Breast epithelium (tissue), 4 donors: ENCODE measurements at regions not wholly inside any gene's neighbourhood (a gene's known extent, or its start where the extent isn't known, plus 50 kb on each side); places are given as distances from the start of the nearest gene placed in this dataset.

Source experiments
- DNase-seq, 2 donors: peaks; one replicate each; pipeline ENCODE4 v3.0.0-alpha.2; 2019; ENCODE audit warnings: low spot score in 2 of 2
- H3K27ac ChIP-seq, 2 donors: fragments of 200-600 bp; sonication (generic) in 1 of 2; one replicate each; pipeline ENCODE4 v1.5.1; 2016 to 2019; ENCODE audit warnings: mild to moderate bottlenecking in 1 of 2
- H3K27me3 ChIP-seq, 2 donors: fragments of 200-600 bp; sonication (generic) in 1 of 2; one replicate each; pipeline versions ENCODE4 v1.5.1 to v1.6.0; 2017 to 2019; ENCODE audit warnings: control low read depth in 1 of 2, mild to moderate bottlenecking in 1 of 2
- H3K36me3 ChIP-seq: fragments of 200-600 bp; one replicate; pipeline ENCODE4 v1.5.1; 2019
- H3K4me1 ChIP-seq, 2 donors: fragments of 200-600 bp; sonication (generic); one replicate each; pipeline ENCODE4 v1.5.1; 2016 to 2019; ENCODE audit warnings: control low read depth in 1 of 2
- H3K4me3 ChIP-seq, 3 donors: fragments of 200-600 bp; sonication (generic); 1 replicate in 2 of 3; 2 replicates in 1 of 3; pipeline ENCODE4 v1.5.1; 2016 to 2019; ENCODE audit warnings: mild to moderate bottlenecking in 3 of 3, moderate library complexity in 2 of 3
- H3K9me3 ChIP-seq, 2 donors: fragments of 200-600 bp; sonication (generic) in 1 of 2; one replicate each; pipeline ENCODE4 v1.5.1; 2016 to 2019; ENCODE audit warnings: control low read depth in 1 of 2
- CTCF ChIP-seq, 3 donors: fragments of 450-650 bp; IDR thresholded peaks; one replicate each; pipeline ENCODE4 v1.5.1; 2016 to 2017; ENCODE audit warnings: antibody characterized with exemption in 3 of 3, mild to moderate bottlenecking in 3 of 3, moderate library complexity in 3 of 3
- POLR2A ChIP-seq: fragments of 450-650 bp; IDR thresholded peaks from one replicate; pipeline ENCODE4 v1.6.1; 2016; ENCODE audit warnings: antibody characterized with exemption, mild to moderate bottlenecking, moderate library complexity
- POLR2AphosphoS5 ChIP-seq, 3 donors: sonication (generic); formaldehyde crosslinking; IDR thresholded peaks; one replicate each; pipeline ENCODE4 v1.6.1; 2017; ENCODE audit warnings: antibody characterized with exemption in 3 of 3
- intact Hi-C: fragments of 100-400 bp; cut with DNase I; formaldehyde crosslinking; loops from one replicate; pipeline ENCODE4 v1.15.1; 2023; ENCODE audit warnings: low total_unique reads

DNA sequence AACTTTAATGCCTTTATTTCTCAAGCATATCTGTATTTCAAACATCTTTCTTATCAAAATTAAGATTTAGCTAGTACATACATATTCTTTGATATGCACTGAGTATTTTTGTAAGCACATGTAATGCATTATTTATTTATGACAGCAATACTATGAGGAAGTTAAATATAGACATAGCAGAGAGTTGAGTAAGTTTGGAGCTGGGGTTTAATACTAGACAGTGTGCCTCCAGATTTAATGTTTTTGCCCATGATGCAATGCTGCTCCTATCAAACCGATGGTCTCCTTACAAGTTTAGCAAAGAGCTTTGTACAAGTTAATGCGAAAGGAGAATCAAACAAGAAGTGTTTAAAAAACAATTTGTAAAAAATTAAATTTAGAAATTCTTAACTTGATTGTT is 826.6 kb upstream of the MGAT4C start:
- H3K4me3 ChIP-seq: no peak overlapping the region
- H3K27ac ChIP-seq: no peak overlapping the region
- intact Hi-C loops: no loop called here
- H3K9me3 ChIP-seq: no peaks in the 10 kb centered on the region
- no peak for DNase-seq
- no peaks in the 10 kb centered on the region for H3K4me1 ChIP-seq
- TF ChIP-seq CTCF (IDR thresholded peaks at IDR 0.05): no peak
- no peak for TF ChIP-seq POLR2AphosphoS5 (IDR thresholded peaks at IDR 0.05)
- TF ChIP-seq POLR2A: no peak
- no peaks in the 10 kb centered on the region for H3K27me3 ChIP-seq
- no peaks in the 10 kb centered on the region for H3K36me3 ChIP-seq

GRCh38 chr12:87074781-87075180 is 818.6 kb upstream of the MGAT4C start:
- peaks cover 6 to 13% of the 10 kb centered on the region in 2 donors for H3K9me3 ChIP-seq
- no peaks in the 10 kb centered on the region for H3K27me3 ChIP-seq
- no peak for DNase-seq
- no peak overlapping the region for H3K27ac ChIP-seq
- H3K4me3 ChIP-seq: no peak overlapping the region
- no peaks in the 10 kb centered on the region for H3K4me1 ChIP-seq
- H3K36me3 ChIP-seq: no peaks in the 10 kb centered on the region
- intact Hi-C loops: no loop called here
- TF ChIP-seq POLR2A (no peak), POLR2AphosphoS5 (IDR thresholded peaks at IDR 0.05) (no peak), CTCF (IDR thresholded peaks at IDR 0.05) (no peak)

DNA sequence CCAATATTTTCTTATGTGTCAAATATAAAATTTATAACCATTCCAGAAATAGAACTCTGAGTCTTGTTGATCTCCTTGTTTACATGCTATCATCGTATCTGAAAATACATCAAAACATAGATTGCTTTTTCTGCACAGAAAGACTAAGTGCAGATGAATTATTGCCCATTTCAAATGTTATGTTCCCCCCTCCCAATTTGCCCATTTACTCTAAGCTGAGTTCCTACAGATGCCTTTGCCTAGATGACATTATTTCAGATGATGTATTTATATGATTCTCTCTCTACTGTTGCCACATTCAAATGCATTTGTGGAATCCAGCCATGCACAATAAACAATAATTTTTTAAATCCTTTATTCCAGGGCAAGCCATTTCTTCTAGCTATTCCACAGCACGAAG is 810.1 kb upstream of the MGAT4C start:
- H3K4me3 ChIP-seq: no peak overlapping the region
- no peaks in the 10 kb centered on the region for H3K36me3 ChIP-seq
- no peak overlapping the region for H3K27ac ChIP-seq
- no peaks in the 10 kb centered on the region for H3K9me3 ChIP-seq
- H3K27me3 ChIP-seq: no peaks in the 10 kb centered on the region
- no peak for TF ChIP-seq POLR2A
- TF ChIP-seq POLR2AphosphoS5 (IDR thresholded peaks at IDR 0.05): no peak
- no peak for TF ChIP-seq CTCF (IDR thresholded peaks at IDR 0.05)
- no peaks in the 10 kb centered on the region for H3K4me1 ChIP-seq
- no peak for DNase-seq
- intact Hi-C loops: no loop called here

DNA sequence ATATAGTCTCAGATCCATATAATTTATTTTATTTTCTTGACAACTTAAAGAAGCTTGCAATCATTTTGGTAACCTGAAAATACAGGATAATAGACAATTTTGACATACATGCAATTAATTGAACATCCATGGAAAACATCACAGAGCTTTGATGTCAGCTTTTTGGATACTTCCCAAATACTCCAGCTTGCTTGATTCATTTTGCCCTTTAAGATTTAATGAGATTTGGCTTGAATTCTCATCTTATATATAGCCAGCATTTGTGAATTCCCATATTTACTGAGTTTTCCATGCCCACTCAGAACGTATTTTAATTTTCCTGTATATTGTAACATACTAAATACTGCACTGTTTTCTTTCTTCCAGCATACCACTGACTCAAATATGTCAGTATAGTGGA is 803.0 kb upstream of the MGAT4C start:
- intact Hi-C loops: no loop called here
- Histone ChIP-seq H3K36me3 (no peaks in the 10 kb centered on the region), H3K9me3 (no peaks in the 10 kb centered on the region), H3K27ac (no peak overlapping the region), H3K4me1 (no peaks in the 10 kb centered on the region), H3K4me3 (no peak overlapping the region), H3K27me3 (no peaks in the 10 kb centered on the region)
- no peak for DNase-seq
- TF ChIP-seq CTCF (IDR thresholded peaks at IDR 0.05) (no peak), POLR2AphosphoS5 (IDR thresholded peaks at IDR 0.05) (no peak), POLR2A (no peak)

- intact Hi-C loops: no loop called here
- DNase-seq: no peak
- Histone ChIP-seq H3K4me1 (no peaks in the 10 kb centered on the region), H3K4me3 (no peak overlapping the region), H3K27me3 (no peaks in the 10 kb centered on the region), H3K36me3 (no peaks in the 10 kb centered on the region), H3K9me3 (no peaks in the 10 kb centered on the region), H3K27ac (no peak overlapping the region)
- TF ChIP-seq POLR2AphosphoS5 (IDR thresholded peaks at IDR 0.05) (no peak), POLR2A (no peak), CTCF (IDR thresholded peaks at IDR 0.05) (no peak)
Measured at GRCh38 chr12:87054226-87054625, 798.0 kb upstream of the MGAT4C start.
